ENCODE measurements at regions not wholly inside any gene's neighbourhood (a gene's known extent, or its start where the extent isn't known, plus 50 kb on each side); places are given as distances from the start of the nearest gene placed in this dataset.
"Not testable (repeated sequence)": the region's sequence is repeated elsewhere in the genome, so short reads cannot be mapped to it uniquely, and the experiment has no call there.

GRCh38 chr3:135558150-135558783 lies 407.3 kb upstream of the PPP2R3A start:
- DNase-seq: no peak

- DNase-seq: no peak
These were observed 406.6 kb upstream of the PPP2R3A start for GRCh38 chr3:135558906-135559305.

GRCh38 chr3:135559802-135560201 lies 405.7 kb upstream of the PPP2R3A start:
- no peak for DNase-seq

GRCh38 chr3:135560847-135561246 lies 404.7 kb upstream of the PPP2R3A start:
- no peak for DNase-seq

- DNase-seq: no peak
These were observed 400.8 kb upstream of the PPP2R3A start for GRCh38 chr3:135564696-135565095.

GRCh38 chr3:135565546-135565945 lies 400.0 kb upstream of the PPP2R3A start:
- no peak for DNase-seq

GRCh38 chr3:135567223-135567622 lies 398.3 kb upstream of the PPP2R3A start:
- no peak for DNase-seq

- no peak for DNase-seq
These were observed 388.8 kb upstream of the PPP2R3A start for GRCh38 chr3:135576751-135577150.

GRCh38 chr3:135581806-135582205 lies 383.7 kb upstream of the PPP2R3A start:
- no peak for DNase-seq

GRCh38 chr3:135582800-135583199 lies 382.7 kb upstream of the PPP2R3A start:
- DNase-seq: no peak

GRCh38 chr3:135596563-135596962 lies 369.0 kb upstream of the PPP2R3A start:
- DNase-seq: no peak

- DNase-seq: no peak
These were observed 367.7 kb upstream of the PPP2R3A start for GRCh38 chr3:135597855-135598254.

- DNase-seq: no peak
These were observed 366.9 kb upstream of the PPP2R3A start for GRCh38 chr3:135598597-135598996.

- not testable (repeated sequence) for DNase-seq
These were observed 361.0 kb upstream of the PPP2R3A start for GRCh38 chr3:135604512-135604911.

- no peak for DNase-seq
These were observed 347.4 kb upstream of the PPP2R3A start for GRCh38 chr3:135618123-135618522.

GRCh38 chr3:135621184-135621920 lies 344.2 kb upstream of the PPP2R3A start:
- no peak for DNase-seq

- DNase-seq: no peak
These were observed 343.3 kb upstream of the PPP2R3A start for GRCh38 chr3:135622215-135622614.

GRCh38 chr3:135622656-135623055 lies 342.9 kb upstream of the PPP2R3A start:
- no peak for DNase-seq

- DNase-seq: no peak
These were observed 342.0 kb upstream of the PPP2R3A start for GRCh38 chr3:135623558-135623957.

- DNase-seq: no peak
These were observed 338.5 kb upstream of the PPP2R3A start for GRCh38 chr3:135627057-135627456.

GRCh38 chr3:135629701-135630408 lies 335.7 kb upstream of the PPP2R3A start:
- DNase-seq: peak; percentile 30

- DNase-seq: no peak
These were observed 332.9 kb upstream of the PPP2R3A start for GRCh38 chr3:135632556-135633065.

- DNase-seq: no peak
These were observed 332.4 kb upstream of the PPP2R3A start for GRCh38 chr3:135633078-135633477.
